Mesothelial cell of epicardium (in vitro differentiated cells): ENCODE measurements at regions not wholly inside any gene's neighbourhood (a gene's known extent, or its start where the extent isn't known, plus 50 kb on each side); places are given as distances from the start of the nearest gene placed in this dataset.

ENCODE experiments used
- DNase-seq, 2 experiments: peaks; one replicate each; pipeline ENCODE4 v3.0.0; 2021; ENCODE audit warnings: low spot score in 2 of 2; ENCODE audit not compliant: unreplicated experiment in 2 of 2
- H3K27ac Mint-ChIP-seq: 2 replicates; pipeline ENCODE4 v1.8.0; 2021; ENCODE audit warnings: mixed read lengths
- H3K27me3 Mint-ChIP-seq: 2 replicates; pipeline ENCODE4 v1.8.0; 2021; ENCODE audit warnings: low read depth, mixed read lengths
- H3K36me3 Mint-ChIP-seq: 2 replicates; pipeline ENCODE4 v1.8.0; 2021; ENCODE audit warnings: mixed read lengths
- H3K4me1 Mint-ChIP-seq: 2 replicates; pipeline ENCODE4 v1.8.0; 2021; ENCODE audit warnings: mixed read lengths
- H3K4me3 Mint-ChIP-seq: 2 replicates; pipeline ENCODE4 v1.8.0; 2021; ENCODE audit warnings: mild to moderate bottlenecking, moderate library complexity, mixed read lengths
- H3K9me3 Mint-ChIP-seq: 2 replicates; pipeline ENCODE4 v1.8.0; 2021; ENCODE audit warnings: mixed read lengths
- TF ChIP-seq, protein P1 (sequence below): fragments of 200-600 bp; sonication (generic); IDR thresholded peaks from one replicate; pipeline ENCODE4 v1.5.0; 2021; ENCODE audit warnings: antibody characterized with exemption; ENCODE audit not compliant: unreplicated experiment

DNA sequence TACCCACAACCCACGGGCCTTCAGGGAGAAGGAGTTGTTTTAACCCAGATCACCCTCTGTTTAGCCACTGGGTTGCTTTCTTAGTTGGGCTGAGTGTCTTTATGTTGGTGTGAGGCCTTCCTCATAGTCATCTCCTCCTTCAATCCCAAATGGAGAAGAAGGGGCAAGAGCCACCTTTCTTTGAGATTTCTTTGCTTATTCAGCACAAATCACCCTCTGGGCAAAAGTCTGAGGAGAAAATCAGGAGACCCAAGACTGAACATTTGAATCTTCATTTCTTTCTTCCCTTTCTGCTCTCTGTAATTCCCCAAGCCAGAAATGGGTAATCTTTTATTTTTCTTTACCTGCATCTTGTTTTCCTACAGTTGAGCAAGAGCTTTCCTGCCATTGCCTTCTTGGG lies 329.0 kb downstream of the TLE4 start:
- Mint-ChIP-seq H3K27ac (no peak overlapping the region), H3K36me3 (no peaks in the 10 kb centered on the region), H3K4me3 (no peak overlapping the region), H3K4me1 (peaks cover 18% of the 10 kb centered on the region), H3K27me3 (peaks cover 22% of the 10 kb centered on the region), H3K9me3 (no peaks in the 10 kb centered on the region)
- DNase-seq, result no peak
- TF ChIP-seq, protein P1, sequence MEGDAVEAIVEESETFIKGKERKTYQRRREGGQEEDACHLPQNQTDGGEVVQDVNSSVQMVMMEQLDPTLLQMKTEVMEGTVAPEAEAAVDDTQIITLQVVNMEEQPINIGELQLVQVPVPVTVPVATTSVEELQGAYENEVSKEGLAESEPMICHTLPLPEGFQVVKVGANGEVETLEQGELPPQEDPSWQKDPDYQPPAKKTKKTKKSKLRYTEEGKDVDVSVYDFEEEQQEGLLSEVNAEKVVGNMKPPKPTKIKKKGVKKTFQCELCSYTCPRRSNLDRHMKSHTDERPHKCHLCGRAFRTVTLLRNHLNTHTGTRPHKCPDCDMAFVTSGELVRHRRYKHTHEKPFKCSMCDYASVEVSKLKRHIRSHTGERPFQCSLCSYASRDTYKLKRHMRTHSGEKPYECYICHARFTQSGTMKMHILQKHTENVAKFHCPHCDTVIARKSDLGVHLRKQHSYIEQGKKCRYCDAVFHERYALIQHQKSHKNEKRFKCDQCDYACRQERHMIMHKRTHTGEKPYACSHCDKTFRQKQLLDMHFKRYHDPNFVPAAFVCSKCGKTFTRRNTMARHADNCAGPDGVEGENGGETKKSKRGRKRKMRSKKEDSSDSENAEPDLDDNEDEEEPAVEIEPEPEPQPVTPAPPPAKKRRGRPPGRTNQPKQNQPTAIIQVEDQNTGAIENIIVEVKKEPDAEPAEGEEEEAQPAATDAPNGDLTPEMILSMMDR, result no peak

DNA sequence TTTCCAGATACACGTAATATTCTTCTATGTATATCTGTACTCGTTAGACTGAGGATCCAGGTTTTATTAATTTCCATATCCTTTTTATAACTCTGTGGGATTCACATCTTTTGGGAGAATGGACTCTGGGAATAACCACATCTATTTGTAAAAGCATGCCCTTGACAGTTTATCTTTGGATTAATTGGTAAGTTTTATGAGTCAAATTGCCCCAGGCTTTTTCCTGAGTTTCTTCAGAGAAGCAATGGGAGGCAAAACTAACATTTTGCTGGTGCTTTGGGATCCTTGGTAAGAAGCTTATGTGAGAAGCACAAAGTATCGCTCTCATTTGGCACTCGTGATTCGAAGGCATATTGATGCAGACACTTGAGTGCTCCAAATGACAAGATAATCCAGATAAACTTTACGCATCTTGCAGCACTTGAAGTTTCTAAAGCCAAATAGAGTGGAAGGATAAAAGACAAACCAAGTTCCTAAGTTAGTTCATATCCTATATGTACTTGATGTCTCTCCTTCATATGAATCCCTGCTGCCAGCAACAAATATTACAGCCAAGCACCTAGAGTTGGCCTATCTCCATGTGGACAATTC lies 324.7 kb downstream of the TLE4 start:
- TF ChIP-seq, protein P1, result no peak
- DNase-seq, result no peak
- Mint-ChIP-seq H3K36me3 (no peaks in the 10 kb centered on the region), H3K4me3 (no peak overlapping the region), H3K9me3 (no peaks in the 10 kb centered on the region), H3K4me1 (peaks cover 12% of the 10 kb centered on the region), H3K27me3 (peaks cover 44% of the 10 kb centered on the region), H3K27ac (no peak overlapping the region)

DNA sequence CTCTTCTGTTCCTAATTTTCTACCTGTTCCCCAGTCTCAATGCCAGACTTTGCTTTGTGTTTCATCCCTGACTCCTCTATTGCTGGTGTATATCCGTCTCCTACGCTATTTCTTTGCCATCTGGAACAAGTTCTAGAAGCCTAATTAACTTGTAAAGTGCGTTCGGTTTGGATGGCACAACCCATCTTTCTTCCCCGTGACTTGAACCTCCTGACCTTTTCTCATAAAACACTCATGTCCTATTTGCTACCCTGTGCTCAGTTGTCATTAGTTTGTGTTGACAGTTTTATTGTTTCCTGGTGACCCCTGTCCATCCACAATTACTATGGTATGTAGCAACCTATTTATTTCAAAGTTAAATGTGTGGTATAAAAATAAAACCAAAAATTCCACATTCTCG lies 323.5 kb downstream of the TLE4 start:
- Mint-ChIP-seq H3K36me3 (no peaks in the 10 kb centered on the region), H3K4me3 (no peak overlapping the region), H3K27me3 (peaks cover 46% of the 10 kb centered on the region), H3K27ac (no peak overlapping the region), H3K4me1 (peaks cover 12% of the 10 kb centered on the region), H3K9me3 (no peaks in the 10 kb centered on the region)
- TF ChIP-seq, protein P1, result no peak
- DNase-seq, result no peak

DNA sequence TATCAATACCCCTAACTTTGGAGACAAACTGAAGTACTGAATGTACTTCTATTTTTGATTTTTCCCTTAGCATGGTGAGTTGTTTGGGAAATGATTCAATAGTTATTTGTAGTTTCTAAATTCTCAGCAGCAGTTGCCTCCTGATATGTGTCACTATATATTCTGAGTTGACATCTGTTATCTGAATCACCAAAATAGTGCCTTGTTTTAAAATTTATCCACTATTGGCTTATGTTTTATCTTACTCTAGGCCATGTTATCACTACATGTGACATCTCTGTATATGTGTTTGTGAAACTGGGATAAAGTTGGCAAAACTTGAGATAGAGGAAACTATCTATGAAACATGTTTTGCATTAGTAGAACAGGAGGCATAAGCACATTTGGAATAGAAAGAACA lies 317.6 kb downstream of the TLE4 start:
- no peaks in the 10 kb centered on the region for H3K36me3 Mint-ChIP-seq
- no peak overlapping the region for H3K4me3 Mint-ChIP-seq
- peaks cover 66% of the 10 kb centered on the region for H3K27me3 Mint-ChIP-seq
- no peaks in the 10 kb centered on the region for H3K4me1 Mint-ChIP-seq
- DNase-seq, result no peak
- H3K9me3 Mint-ChIP-seq, result no peaks in the 10 kb centered on the region
- TF ChIP-seq, protein P1, result no peak
- no peak overlapping the region for H3K27ac Mint-ChIP-seq

DNA sequence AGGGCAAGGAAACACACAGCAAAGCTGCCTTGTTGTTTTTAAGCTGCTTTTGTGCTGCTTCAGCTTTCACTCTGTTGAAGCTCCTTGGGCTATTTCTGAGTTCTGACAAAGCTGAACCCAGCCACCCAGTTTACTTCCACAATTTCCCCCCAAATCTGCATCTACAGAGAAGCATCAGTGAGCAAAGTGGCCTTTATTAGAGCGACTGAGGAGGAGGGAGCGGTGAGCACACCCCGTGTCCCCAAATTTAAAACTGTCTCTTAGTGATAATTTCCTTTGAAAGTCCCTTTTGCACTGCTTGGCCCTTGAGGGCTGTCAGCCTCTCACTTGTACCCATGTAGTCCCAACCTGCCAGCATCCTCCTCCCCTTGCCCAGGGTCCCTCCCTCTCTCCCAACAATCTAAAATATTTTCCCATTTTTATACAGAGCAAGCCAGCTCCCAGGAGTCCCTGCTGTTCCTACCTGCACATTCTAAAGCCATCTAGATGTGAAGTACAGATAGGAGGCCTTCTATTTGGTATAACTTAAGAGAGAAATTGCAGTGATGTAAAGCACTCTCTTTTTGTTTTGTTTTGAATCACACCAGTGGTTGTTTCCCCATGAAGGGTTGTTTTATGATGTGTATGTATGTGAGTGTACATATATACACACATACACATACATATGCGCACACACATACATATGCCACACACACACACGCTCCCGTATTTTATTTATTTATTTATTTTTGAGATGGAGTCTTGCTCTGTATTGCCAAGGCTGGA lies 313.5 kb downstream of the TLE4 start:
- Mint-ChIP-seq H3K9me3 (no peaks in the 10 kb centered on the region), H3K4me3 (no peak overlapping the region), H3K36me3 (no peaks in the 10 kb centered on the region), H3K4me1 (no peaks in the 10 kb centered on the region), H3K27ac (no peak overlapping the region), H3K27me3 (peaks cover 52% of the 10 kb centered on the region)
- TF ChIP-seq, protein P1, result no peak
- no peak for DNase-seq
